ENCODE measurements at regions not wholly inside any gene's neighbourhood (a gene's known extent, or its start where the extent isn't known, plus 50 kb on each side); places are given as distances from the start of the nearest gene placed in this dataset.
"Not testable (repeated sequence)": the region's sequence is repeated elsewhere in the genome, so short reads cannot be mapped to it uniquely, and the experiment has no call there.

GRCh38 chr3:5707794-5708193 is 520.3 kb downstream of the EDEM1 start:
- no peak for DNase-seq

- no peak for DNase-seq
Measured at GRCh38 chr3:5709714-5710113, 522.2 kb downstream of the EDEM1 start.

DNA sequence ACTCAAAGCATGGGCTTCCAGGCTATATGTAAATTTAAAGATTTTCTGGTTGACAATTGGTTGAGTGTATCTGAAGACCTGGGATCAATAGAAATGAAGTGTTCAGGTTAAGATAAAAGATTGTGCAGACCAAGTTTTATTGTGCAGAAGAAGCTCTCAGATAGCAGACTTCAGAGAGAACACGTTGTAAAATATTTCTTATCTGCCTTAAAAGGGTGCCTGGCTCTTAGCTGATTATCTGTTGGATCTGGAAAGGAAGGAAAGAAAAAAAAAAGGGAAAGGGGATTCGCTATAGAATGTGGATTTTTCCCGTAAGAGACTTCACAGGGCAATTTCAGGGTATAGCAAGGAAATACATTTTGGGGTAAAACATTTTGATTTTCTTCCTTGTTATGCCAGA is 523.2 kb downstream of the EDEM1 start:
- no peak for DNase-seq

DNA sequence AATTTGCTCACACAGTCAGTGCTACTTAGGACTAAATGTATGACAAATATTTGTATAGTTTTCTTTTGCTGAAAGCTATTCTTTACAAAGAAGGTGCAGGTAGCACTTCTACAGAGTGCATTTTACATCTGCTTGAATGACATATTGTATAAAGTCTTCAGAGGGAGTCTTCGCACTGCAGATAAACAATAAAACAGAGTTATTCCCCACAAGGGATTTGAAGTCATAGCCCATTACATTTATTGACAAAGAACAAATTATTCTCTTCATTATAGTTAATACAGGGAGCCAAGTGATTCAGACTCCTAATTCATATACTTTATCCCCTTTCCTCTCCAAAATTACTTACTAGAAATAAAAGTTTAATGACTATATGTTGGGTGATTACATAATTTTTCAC is 529.7 kb downstream of the EDEM1 start:
- DNase-seq: no peak

DNA sequence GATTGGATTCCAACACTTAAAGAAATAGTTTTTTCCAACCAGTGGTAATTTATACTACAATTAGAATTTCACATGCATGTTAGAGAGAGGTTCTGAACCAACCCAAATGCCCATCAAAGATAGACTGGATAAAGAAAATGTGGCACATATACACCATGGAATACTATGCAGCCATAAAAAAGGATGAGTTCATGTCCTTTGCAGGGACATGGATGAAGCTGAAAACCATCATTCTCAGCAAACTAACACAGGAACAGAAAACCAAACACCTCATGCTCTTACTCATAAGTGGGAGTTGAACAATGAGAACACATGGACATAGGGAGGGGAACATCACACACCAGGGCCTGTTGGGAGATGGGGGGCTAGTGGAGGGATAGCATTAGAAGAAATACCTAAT is 532.2 kb downstream of the EDEM1 start:
- DNase-seq: not testable (repeated sequence)

- no peak for DNase-seq
Measured at GRCh38 chr3:5725801-5726200, 538.3 kb downstream of the EDEM1 start.

DNA sequence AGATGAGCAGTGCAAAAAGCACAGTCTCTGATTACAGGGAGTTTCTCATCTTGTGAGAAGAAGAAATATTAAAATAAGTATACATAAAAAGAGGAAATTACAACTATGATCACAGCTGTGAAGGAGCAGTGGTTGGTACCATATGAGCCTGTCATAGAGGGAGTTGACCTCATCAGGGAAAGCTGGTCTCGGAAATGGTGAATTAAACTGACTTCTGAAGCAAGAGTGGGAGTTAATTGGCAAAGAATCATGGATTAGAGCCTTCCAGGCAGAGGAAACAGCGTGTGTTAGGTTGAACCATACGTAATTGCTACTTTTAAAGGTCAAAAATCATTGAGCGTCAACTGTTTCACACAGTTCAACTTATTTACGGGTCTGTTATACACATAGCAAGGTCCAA is 539.1 kb downstream of the EDEM1 start:
- DNase-seq: no peak

DNA sequence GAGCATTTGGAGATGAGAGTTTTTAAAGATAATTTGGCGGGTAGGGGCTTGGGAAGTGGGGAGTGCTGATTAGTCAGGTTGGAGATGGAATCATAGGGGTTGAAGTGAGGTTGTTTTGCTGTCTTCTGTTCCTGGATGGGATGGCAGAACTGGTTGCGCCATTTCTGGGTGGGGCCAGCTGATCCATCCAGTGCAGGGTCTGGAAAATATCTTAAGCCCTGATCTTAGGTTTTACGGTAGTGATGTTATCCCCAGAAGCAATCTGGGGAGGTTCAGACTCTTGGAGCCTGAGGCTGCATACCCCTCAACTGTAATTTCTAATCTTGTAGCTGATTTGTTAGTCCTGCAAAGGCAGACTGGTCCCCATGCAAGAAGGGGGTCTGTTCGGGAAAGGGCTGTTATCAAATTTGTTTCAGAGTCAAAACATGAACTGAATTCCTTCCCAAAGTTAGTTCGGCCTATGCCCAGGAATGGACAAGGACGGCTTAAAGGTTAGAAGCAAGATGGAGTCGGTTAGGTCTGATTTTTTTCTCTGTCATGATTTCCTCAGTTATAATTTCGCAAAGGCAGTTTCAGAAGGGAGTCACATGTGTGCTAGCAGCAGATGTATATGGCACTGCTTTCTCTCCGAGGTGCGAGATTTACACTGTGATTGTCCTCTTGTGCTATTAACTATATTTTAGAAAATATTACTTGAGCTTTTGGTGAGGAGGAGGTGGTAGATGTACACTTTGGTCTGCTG is 540.4 kb downstream of the EDEM1 start:
- DNase-seq: no peak

DNA sequence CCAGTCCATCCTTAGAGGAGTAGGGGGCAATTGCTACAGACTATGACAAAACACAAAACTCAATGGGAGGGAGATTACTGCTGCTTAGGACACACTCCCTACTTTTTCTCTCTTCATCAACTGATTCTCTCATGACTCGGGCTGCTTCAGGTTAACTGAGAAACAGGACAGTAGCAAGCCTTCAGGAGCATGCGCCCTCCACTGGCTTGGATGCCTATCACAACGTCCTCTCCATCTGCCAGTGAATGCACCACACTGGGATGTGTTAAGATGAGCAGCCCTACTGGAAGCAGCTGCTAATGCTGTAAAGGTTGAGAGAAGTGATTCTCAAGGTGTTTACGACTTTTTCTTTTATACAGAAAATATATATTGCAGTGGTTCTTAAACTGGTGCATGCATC is 542.3 kb downstream of the EDEM1 start:
- no peak for DNase-seq

GRCh38 chr3:5731100-5731499 is 543.6 kb downstream of the EDEM1 start:
- DNase-seq: no peak

DNA sequence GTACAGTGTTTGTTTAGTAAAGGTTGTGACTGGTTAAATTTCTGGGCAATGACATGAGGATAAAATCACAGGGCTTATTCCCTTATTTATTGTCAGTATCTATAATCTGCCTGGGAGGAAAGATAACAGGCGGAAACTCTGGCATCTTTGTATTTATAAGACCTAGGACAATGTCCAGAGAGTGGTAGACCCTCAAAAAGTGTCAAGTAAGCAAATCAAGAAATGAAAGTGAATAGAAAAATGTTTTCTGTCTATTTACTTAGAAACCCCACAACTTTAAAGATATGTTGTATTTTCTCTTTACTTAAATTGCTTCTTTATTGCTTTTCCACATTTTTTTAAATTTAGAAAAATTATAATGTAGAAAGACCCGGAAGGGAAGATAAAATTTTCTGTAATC is 544.6 kb downstream of the EDEM1 start:
- no peak for DNase-seq

- no peak for DNase-seq
Measured at GRCh38 chr3:5733995-5734394, 546.5 kb downstream of the EDEM1 start.

GRCh38 chr3:5735896-5736295 is 548.4 kb downstream of the EDEM1 start:
- no peak for DNase-seq

- DNase-seq: no peak
Measured at GRCh38 chr3:5739299-5739935, 551.9 kb downstream of the EDEM1 start.

DNA sequence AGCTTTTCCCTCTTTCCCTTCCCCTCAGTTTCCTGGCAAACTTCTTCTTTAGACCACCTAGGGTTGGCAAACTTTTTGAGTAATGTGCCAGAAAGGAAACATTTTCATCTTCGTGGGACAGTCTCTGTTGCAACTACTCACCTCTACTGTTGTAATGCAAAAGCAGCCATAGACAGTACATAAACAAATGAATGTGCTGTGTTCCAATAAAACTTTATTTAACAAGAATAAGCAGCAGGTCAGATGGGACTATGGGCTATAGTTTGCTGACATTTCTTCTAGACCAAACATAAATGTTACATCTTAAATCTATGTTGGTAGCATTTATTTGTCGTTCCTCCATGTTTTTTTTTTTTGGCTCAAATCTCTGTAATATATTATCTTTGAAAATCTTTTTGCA is 552.4 kb downstream of the EDEM1 start:
- no peak for DNase-seq

- no peak for DNase-seq
Measured at GRCh38 chr3:5741017-5741416, 553.5 kb downstream of the EDEM1 start.

- no peak for DNase-seq
Measured at GRCh38 chr3:5750091-5750490, 562.6 kb downstream of the EDEM1 start.

GRCh38 chr3:5750874-5751640 is 563.5 kb downstream of the EDEM1 start:
- DNase-seq: no peak

GRCh38 chr3:5754602-5755001 is 567.1 kb downstream of the EDEM1 start:
- DNase-seq: no peak

GRCh38 chr3:5756443-5756842 is 568.9 kb downstream of the EDEM1 start:
- no peak for DNase-seq

GRCh38 chr3:5757213-5757804 is 569.8 kb downstream of the EDEM1 start:
- no peak for DNase-seq

- no peak for DNase-seq
Measured at GRCh38 chr3:5758699-5759098, 571.2 kb downstream of the EDEM1 start.

- DNase-seq: no peak
Measured at GRCh38 chr3:5762506-5762905, 575.0 kb downstream of the EDEM1 start.

DNA sequence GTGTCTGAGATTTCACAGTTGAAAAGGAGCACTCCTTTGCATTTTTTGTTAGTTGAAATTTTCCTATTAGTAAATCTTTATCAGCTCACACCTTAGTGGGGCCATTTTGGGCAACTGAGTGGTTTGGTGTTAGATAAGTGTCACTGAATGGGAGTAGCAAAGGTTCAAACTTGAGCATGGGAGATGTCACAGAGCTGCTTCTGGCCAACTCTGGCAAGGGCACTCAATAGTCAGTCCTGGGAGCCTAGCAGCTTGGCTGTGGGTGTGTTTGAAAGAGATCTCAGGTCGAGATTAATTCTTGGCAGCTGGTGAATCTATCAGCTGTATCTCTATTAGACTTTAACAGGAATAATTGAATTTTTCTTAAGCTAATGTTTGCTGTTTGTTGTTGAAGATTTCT is 579.3 kb downstream of the EDEM1 start:
- DNase-seq: no peak

All from right forelimb (tissue), 1 donor.